ENCODE measurements at regions not wholly inside any gene's neighbourhood (a gene's known extent, or its start where the extent isn't known, plus 50 kb on each side); places are given as distances from the start of the nearest gene placed in this dataset.

DNA sequence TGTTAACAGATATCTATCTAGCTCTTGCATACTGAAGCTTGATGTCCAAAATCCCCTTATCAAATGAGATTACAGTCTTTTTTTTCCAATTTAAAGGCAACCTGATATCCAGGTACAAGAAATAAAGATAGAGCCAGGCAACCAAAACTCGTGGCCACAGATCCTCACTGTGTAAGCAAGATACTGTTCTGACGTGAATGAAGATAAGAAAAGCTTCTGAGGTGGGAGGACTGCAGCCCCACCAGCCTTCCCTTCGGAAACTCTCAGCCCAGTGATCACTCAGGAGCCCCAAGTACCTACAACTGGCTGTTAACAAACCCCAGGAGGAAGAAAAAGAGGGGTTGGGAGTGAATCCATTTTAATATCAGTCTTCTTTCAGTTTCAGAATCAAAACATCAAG lies 191.6 kb downstream of the EFNB2 start:
- H3K9me3 ChIP-seq (ENCODE audit: insufficient read depth, low read length, severe bottlenecking): peaks cover 15% of the 10 kb centered on the region
- no peak for DNase-seq
- no peaks in the 10 kb centered on the region for H3K27me3 ChIP-seq (ENCODE audit: insufficient read depth, low read length, poor library complexity)
- TF ChIP-seq CTCF (IDR thresholded peaks at IDR 0.05; ENCODE audit: borderline replicate concordance, extremely low read depth, low read length, poor library complexity, severe bottlenecking) (no peak), EZH2 (IDR thresholded peaks at IDR 0.05; ENCODE audit: borderline replicate concordance, low read depth, low read length, severe bottlenecking) (no peak)
- H4K20me1 ChIP-seq (ENCODE audit: insufficient read depth, low read length): no peaks in the 10 kb centered on the region
- no peak overlapping the region for H3K27ac ChIP-seq (ENCODE audit: low read length)
- no peak overlapping the region for H3K4me3 ChIP-seq (ENCODE audit: low read depth in 1 of 2, low read length in 2 of 2)
- H3K9ac ChIP-seq (ENCODE audit: low read depth, low read length): no peak overlapping the region
- no peak for ATAC-seq (ENCODE audit: insufficient read depth, low read depth)
- no peaks in the 10 kb centered on the region for H3K4me1 ChIP-seq (ENCODE audit: insufficient read depth, low read length)
- H3K36me3 ChIP-seq (ENCODE audit: insufficient read depth, low read length): no peaks in the 10 kb centered on the region
- H2AFZ ChIP-seq (ENCODE audit: low read depth, low read length): no peak overlapping the region
- no peaks in the 10 kb centered on the region for H3K79me2 ChIP-seq (ENCODE audit: insufficient read depth, low read length)
- H3K4me2 ChIP-seq (ENCODE audit: insufficient read depth, low read length): no peak overlapping the region

- TF ChIP-seq CTCF (IDR thresholded peaks at IDR 0.05; ENCODE audit: borderline replicate concordance, extremely low read depth, low read length, poor library complexity, severe bottlenecking) (no peak), EZH2 (IDR thresholded peaks at IDR 0.05; ENCODE audit: borderline replicate concordance, low read depth, low read length, severe bottlenecking) (no peak)
- no peak for ATAC-seq (ENCODE audit: insufficient read depth, low read depth)
- H3K27ac ChIP-seq (ENCODE audit: low read length): no peak overlapping the region
- H2AFZ ChIP-seq (ENCODE audit: low read depth, low read length): no peak overlapping the region
- H3K4me3 ChIP-seq (ENCODE audit: low read depth in 1 of 2, low read length in 2 of 2): no peak overlapping the region
- DNase-seq: no peak
- H3K79me2 ChIP-seq (ENCODE audit: insufficient read depth, low read length): no peaks in the 10 kb centered on the region
- no peaks in the 10 kb centered on the region for H4K20me1 ChIP-seq (ENCODE audit: insufficient read depth, low read length)
- H3K36me3 ChIP-seq (ENCODE audit: insufficient read depth, low read length): no peaks in the 10 kb centered on the region
- H3K9ac ChIP-seq (ENCODE audit: low read depth, low read length): no peak overlapping the region
- no peaks in the 10 kb centered on the region for H3K4me1 ChIP-seq (ENCODE audit: insufficient read depth, low read length)
- peaks cover 15% of the 10 kb centered on the region for H3K9me3 ChIP-seq (ENCODE audit: insufficient read depth, low read length, severe bottlenecking)
- no peaks in the 10 kb centered on the region for H3K27me3 ChIP-seq (ENCODE audit: insufficient read depth, low read length, poor library complexity)
- H3K4me2 ChIP-seq (ENCODE audit: insufficient read depth, low read length): no peak overlapping the region
Observed at GRCh38 chr13:106340249-106340648, 195.2 kb downstream of the EFNB2 start.

DNA sequence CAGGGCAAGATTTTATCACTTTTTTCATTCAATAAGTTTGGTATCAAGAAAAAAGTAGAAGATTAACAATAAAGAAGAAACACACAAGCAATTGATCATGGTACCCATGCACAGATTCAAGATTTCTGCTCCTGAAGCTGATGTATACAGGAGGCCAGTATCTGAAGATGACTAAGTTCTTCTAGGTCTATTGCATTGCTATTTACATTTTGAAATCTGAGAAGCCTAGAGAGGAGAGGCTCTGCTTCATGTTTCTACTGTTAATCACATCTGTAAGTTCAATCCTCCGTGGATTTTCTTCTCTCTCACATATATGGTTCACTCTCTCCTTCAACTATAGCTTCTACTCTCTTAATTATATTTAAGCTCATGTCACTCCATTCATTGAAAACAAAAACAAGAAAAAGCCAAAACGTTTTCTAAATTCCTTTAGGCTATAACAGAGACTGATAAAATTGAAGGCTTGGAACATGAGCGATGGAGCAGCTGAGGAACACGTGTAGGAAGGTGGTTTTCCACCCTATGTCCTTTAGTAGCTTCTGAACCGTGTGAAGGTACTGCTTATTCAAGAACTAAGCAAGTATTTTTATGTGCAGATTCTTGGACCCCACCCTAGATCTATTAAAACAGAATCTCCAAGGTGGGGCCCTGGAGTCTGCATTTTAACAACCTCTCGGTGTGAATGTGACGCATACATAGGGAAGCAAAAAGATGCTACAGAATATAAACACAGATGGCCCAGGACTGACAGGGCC lies 198.2 kb downstream of the EFNB2 start:
- no peak overlapping the region for H3K4me2 ChIP-seq (ENCODE audit: insufficient read depth, low read length)
- TF ChIP-seq CTCF (IDR thresholded peaks at IDR 0.05; ENCODE audit: borderline replicate concordance, extremely low read depth, low read length, poor library complexity, severe bottlenecking) (no peak), EZH2 (IDR thresholded peaks at IDR 0.05; ENCODE audit: borderline replicate concordance, low read depth, low read length, severe bottlenecking) (no peak)
- H3K9ac ChIP-seq (ENCODE audit: low read depth, low read length): no peak overlapping the region
- no peak overlapping the region for H3K4me3 ChIP-seq (ENCODE audit: low read depth in 1 of 2, low read length in 2 of 2)
- H3K36me3 ChIP-seq (ENCODE audit: insufficient read depth, low read length): no peaks in the 10 kb centered on the region
- H4K20me1 ChIP-seq (ENCODE audit: insufficient read depth, low read length): no peaks in the 10 kb centered on the region
- H2AFZ ChIP-seq (ENCODE audit: low read depth, low read length): no peak overlapping the region
- ATAC-seq (ENCODE audit: insufficient read depth, low read depth) (no peak), DNase-seq (no peak)
- peaks cover 15% of the 10 kb centered on the region for H3K9me3 ChIP-seq (ENCODE audit: insufficient read depth, low read length, severe bottlenecking)
- H3K27ac ChIP-seq (ENCODE audit: low read length): no peak overlapping the region
- H3K4me1 ChIP-seq (ENCODE audit: insufficient read depth, low read length): no peaks in the 10 kb centered on the region
- no peaks in the 10 kb centered on the region for H3K27me3 ChIP-seq (ENCODE audit: insufficient read depth, low read length, poor library complexity)
- H3K79me2 ChIP-seq (ENCODE audit: insufficient read depth, low read length): no peaks in the 10 kb centered on the region
